ENCODE measurements at regions not wholly inside any gene's neighbourhood (a gene's known extent, or its start where the extent isn't known, plus 50 kb on each side); places are given as distances from the start of the nearest gene placed in this dataset.
"Not testable (repeated sequence)": the region's sequence is repeated elsewhere in the genome, so short reads cannot be mapped to it uniquely, and the experiment has no call there.

DNA sequence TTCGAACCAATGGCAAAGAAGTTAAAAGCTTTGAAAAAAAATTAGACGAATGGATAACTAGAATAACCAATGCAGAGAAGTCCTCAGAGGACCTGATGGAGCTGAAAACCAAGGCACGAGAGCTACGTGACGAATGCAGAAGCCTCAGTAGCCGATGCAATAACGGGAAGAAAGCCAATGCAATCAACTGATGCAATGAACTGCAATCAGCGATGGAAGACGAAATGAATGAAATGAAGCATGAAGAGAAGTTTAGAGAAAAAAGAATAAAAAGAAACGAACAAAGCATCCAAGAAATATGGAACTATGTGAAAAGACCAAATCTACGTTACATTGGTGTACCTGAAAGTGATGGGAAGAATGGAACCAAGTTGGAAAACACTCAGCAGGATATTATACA lies 52.6 kb upstream of the MRPS30 start:
- intact Hi-C loops (cut with DNase I); H3K27me3 ChIP-seq; H3K4me1 ChIP-seq; H3K27ac ChIP-seq (replicated peaks in 1 of 4); H3K4me3 ChIP-seq; DNase-seq (ENCODE audit: extremely low spot score); H3K36me3 ChIP-seq; H3K9me3 ChIP-seq: not testable (repeated sequence)
- WGBS = 90% methylated on average over 11 of the region's 11 CpGs

DNA sequence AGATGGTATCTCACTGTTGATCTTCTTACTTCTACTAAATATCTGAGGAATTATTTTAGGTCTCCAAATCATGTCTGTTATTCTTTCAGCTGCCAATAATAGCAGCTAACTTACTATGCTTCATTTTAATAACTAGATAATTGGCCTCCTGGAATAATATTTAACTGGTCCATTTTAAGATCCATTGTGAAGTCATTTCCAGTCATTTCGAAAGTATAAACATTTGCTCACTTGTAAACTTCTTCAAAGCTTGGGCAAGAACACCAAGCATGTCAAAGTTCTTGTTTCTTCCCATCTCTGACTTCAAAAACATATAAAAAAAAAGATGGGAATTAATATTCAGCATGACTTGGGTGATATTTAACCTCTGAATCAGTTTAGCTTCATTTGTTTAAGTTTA lies 61.4 kb upstream of the MRPS30 start:
- Histone ChIP-seq H3K27ac (replicated peaks in 1 of 4) (no peak overlapping the region), H3K27me3 (no peaks in the 10 kb centered on the region), H3K4me1 (no peaks in the 10 kb centered on the region), H3K36me3 (no peaks in the 10 kb centered on the region), H3K9me3 (peaks cover 0 to 7% (median 0%) of the 10 kb centered on the region in 4 donors), H3K4me3 (no peak overlapping the region)
- intact Hi-C loops (cut with DNase I) = no loop called here
- TF ChIP-seq POLR2AphosphoS5 (IDR thresholded peaks at IDR 0.05) = no peak
- no peak for DNase-seq (ENCODE audit: extremely low spot score)
- WGBS = 62% methylated on average over 1 of the region's 1 CpG

DNA sequence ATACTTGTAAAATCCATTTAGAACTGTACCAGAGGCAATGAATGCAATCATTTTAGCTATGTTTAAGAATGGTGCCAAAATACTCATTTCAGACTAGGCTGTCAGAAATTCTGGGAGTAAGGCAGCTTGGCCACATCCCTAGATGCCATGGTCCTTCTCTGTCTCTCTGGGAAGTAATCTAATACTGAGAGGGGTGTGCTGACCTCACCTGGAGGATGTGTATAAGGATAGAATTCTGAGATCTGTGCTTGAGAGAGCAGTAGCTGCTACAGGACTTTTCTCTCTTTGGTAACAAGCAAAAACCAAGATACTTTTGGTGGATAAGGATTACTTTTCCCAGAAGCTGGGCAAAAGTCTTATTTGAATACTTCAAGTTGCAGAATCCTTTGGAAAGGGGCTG lies 68.1 kb upstream of the MRPS30 start:
- H3K27me3 ChIP-seq = no peaks in the 10 kb centered on the region
- no peaks in the 10 kb centered on the region for H3K36me3 ChIP-seq
- DNase-seq (ENCODE audit: extremely low spot score) = no peak
- TF ChIP-seq POLR2A (IDR thresholded peaks at IDR 0.05; ENCODE audit: low read depth) (no peak), EP300 (IDR thresholded peaks at IDR 0.05) (no peak), POLR2AphosphoS5 (IDR thresholded peaks at IDR 0.05) (no peak)
- TF ChIP-seq, protein P1, sequence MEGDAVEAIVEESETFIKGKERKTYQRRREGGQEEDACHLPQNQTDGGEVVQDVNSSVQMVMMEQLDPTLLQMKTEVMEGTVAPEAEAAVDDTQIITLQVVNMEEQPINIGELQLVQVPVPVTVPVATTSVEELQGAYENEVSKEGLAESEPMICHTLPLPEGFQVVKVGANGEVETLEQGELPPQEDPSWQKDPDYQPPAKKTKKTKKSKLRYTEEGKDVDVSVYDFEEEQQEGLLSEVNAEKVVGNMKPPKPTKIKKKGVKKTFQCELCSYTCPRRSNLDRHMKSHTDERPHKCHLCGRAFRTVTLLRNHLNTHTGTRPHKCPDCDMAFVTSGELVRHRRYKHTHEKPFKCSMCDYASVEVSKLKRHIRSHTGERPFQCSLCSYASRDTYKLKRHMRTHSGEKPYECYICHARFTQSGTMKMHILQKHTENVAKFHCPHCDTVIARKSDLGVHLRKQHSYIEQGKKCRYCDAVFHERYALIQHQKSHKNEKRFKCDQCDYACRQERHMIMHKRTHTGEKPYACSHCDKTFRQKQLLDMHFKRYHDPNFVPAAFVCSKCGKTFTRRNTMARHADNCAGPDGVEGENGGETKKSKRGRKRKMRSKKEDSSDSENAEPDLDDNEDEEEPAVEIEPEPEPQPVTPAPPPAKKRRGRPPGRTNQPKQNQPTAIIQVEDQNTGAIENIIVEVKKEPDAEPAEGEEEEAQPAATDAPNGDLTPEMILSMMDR (IDR thresholded peaks at IDR 0.05) = no peak
- no peak overlapping the region for H3K4me3 ChIP-seq
- H3K27ac ChIP-seq (replicated peaks in 1 of 4) = no peak overlapping the region
- no peaks in the 10 kb centered on the region for H3K9me3 ChIP-seq
- intact Hi-C loops (cut with DNase I) = no loop called here
- H3K4me1 ChIP-seq = no peaks in the 10 kb centered on the region

DNA sequence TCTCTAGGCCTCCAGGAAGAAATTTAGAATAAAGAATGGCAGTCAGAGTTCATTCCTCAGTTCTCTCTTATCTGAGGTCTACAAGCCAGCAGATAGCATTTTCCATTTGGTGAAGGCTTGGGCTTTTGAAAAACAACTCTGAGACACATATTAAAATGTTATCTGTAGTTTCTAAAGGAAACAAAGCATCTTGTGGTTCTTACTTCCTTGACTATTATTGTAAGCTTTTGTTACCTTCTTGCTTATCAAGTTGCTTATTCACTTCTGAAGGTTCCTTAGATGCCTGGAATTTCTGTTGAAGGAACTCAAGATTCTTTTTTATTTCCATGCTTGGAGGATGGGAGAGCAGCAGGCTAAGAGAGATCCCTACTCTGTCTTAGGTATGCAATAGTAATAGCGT lies 79.2 kb upstream of the MRPS30 start:
- H3K4me1 ChIP-seq = no peaks in the 10 kb centered on the region
- TF ChIP-seq POLR2A (IDR thresholded peaks at IDR 0.05; ENCODE audit: low read depth) = no peak
- TF ChIP-seq POLR2AphosphoS5 (IDR thresholded peaks at IDR 0.05) = no peak
- TF ChIP-seq EP300 (IDR thresholded peaks at IDR 0.05) = no peak
- TF ChIP-seq, protein P1 (IDR thresholded peaks at IDR 0.05) = no peak
- no peak overlapping the region for H3K4me3 ChIP-seq
- H3K27me3 ChIP-seq = no peaks in the 10 kb centered on the region
- DNase-seq (ENCODE audit: extremely low spot score) = no peak
- 74% methylated on average over 1 of the region's 1 CpG for WGBS
- H3K36me3 ChIP-seq = no peaks in the 10 kb centered on the region
- H3K9me3 ChIP-seq = no peaks in the 10 kb centered on the region
- H3K27ac ChIP-seq (replicated peaks in 1 of 4) = no peak overlapping the region
- intact Hi-C loops (cut with DNase I) = no loop called here

DNA sequence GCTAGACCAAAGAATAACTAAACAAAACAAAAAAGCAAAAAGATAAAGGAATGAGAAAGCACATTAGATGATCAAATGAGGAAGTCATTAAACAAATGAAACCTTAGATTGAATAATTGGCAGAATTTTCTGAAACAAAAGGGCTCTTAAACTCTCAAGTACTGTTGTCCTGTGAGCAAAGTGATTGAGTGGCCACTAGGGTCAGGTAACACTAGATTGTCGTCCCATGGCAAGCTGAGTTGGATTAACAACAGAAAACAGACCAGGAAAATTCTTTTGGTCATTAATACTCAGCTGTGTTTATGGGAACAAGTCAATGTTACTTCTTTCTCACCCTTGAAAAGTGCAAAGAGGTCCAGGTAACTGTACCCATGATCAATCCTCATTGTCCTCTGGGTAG lies 81.6 kb upstream of the MRPS30 start:
- H3K27ac ChIP-seq (replicated peaks in 1 of 4) = no peak overlapping the region
- no peak for DNase-seq (ENCODE audit: extremely low spot score)
- no peaks in the 10 kb centered on the region for H3K4me1 ChIP-seq
- H3K36me3 ChIP-seq = no peaks in the 10 kb centered on the region
- H3K4me3 ChIP-seq = no peak overlapping the region
- intact Hi-C loops (cut with DNase I) = no loop called here
- 38% methylated on average over 1 of the region's 1 CpG for WGBS
- H3K9me3 ChIP-seq = no peaks in the 10 kb centered on the region
- no peaks in the 10 kb centered on the region for H3K27me3 ChIP-seq
- TF ChIP-seq, protein P1 (IDR thresholded peaks at IDR 0.05) = no peak
- TF ChIP-seq POLR2AphosphoS5 (IDR thresholded peaks at IDR 0.05) = no peak
- TF ChIP-seq EP300 (IDR thresholded peaks at IDR 0.05) = no peak
- no peak for TF ChIP-seq POLR2A (IDR thresholded peaks at IDR 0.05; ENCODE audit: low read depth)

DNA sequence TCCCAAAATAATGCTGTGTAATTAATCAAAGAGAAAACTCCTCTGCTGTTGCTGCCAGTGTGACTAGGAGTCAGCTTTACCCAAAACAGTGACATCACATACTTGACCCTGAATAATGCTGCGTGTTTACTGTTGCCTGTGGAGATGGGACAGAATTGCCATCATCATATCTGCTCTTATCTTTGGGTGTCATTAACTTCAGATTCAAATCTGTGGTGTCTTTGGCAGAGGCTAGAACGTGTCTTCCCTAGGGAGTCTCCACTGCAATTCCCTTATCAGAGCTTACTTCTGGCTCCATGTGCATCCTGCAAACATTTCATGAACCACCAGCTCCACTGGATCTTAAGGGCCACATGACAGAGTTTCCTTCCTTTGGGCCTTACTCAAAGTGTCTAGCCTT lies 88.9 kb upstream of the MRPS30 start:
- Histone ChIP-seq H3K9me3 (no peaks in the 10 kb centered on the region), H3K27ac (replicated peaks in 1 of 4) (no peak overlapping the region), H3K4me1 (no peaks in the 10 kb centered on the region), H3K36me3 (no peaks in the 10 kb centered on the region), H3K4me3 (no peak overlapping the region), H3K27me3 (no peaks in the 10 kb centered on the region)
- 40% methylated on average over 2 of the region's 2 CpGs for WGBS
- no peak for DNase-seq (ENCODE audit: extremely low spot score)
- TF ChIP-seq POLR2AphosphoS5 (IDR thresholded peaks at IDR 0.05) = no peak
- no peak for TF ChIP-seq EP300 (IDR thresholded peaks at IDR 0.05)
- TF ChIP-seq POLR2A (IDR thresholded peaks at IDR 0.05; ENCODE audit: low read depth) = no peak
- TF ChIP-seq, protein P1 (IDR thresholded peaks at IDR 0.05) = no peak
- intact Hi-C loops (cut with DNase I) = no loop called here

Measured in esophagus muscularis mucosa (tissue), 4 donors.